ENCODE measurements at regions not wholly inside any gene's neighbourhood (a gene's known extent, or its start where the extent isn't known, plus 50 kb on each side); places are given as distances from the start of the nearest gene placed in this dataset.
A peak's percentile ranks its signal among the peaks of the same experiment; 100 is the strongest.

DNA sequence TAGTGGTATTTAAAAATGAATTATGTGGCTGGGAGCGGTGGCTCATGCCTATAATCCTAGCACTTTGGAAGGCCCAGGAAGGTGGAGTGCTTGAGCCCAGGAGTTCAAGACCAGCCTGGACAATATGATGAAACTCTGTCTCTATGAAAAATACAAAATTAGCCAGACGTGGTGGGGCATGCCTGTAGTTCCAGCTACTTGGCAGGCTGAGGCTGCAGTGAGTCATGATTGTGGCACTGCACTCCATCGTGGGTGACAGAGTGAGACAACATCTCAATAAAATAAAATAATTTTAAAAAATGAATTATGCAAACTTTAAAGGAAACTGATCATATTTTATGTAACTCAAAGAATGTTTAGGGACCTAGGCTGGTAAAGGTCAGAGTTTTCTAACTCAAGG is 310.8 kb upstream of the DMRT1 start:
- TF ChIP-seq, protein P1, sequence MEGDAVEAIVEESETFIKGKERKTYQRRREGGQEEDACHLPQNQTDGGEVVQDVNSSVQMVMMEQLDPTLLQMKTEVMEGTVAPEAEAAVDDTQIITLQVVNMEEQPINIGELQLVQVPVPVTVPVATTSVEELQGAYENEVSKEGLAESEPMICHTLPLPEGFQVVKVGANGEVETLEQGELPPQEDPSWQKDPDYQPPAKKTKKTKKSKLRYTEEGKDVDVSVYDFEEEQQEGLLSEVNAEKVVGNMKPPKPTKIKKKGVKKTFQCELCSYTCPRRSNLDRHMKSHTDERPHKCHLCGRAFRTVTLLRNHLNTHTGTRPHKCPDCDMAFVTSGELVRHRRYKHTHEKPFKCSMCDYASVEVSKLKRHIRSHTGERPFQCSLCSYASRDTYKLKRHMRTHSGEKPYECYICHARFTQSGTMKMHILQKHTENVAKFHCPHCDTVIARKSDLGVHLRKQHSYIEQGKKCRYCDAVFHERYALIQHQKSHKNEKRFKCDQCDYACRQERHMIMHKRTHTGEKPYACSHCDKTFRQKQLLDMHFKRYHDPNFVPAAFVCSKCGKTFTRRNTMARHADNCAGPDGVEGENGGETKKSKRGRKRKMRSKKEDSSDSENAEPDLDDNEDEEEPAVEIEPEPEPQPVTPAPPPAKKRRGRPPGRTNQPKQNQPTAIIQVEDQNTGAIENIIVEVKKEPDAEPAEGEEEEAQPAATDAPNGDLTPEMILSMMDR (IDR thresholded peaks at IDR 0.05; ENCODE audit: low read depth, low read length), result no peak
- peak in 1 of 2 donors; percentile 62 for DNase-seq (ENCODE audit: low read depth in 1 of 2, low spot score in 1 of 2)
- Histone ChIP-seq H3K36me3 (no peaks in the 10 kb centered on the region), H3K27me3 (no peaks in the 10 kb centered on the region), H3K4me1 (ENCODE audit: low read depth) (peaks cover 34% of the 10 kb centered on the region), H3K9me3 (ENCODE audit: low read depth) (no peaks in the 10 kb centered on the region), H3K27ac (no peak overlapping the region), H3K4me3 (no peak overlapping the region)

DNA sequence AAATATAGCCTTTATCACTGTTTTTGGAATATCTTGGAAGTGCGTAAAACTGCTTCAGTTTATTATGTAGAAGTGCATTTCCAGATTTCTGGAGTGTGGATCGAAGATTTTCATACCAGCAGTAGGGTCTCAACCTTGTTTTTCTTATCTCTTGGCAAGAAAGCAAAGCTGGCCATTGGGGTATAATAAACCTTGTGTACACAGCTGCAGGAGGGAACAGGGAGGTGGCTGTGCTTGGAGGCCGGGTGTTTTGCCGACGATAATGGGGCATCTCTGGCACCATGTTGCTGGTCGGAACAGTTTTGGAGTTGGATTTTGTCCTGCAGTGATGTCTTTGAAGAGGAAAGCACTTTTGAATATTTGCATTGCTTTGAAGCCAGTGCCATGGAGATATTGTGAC is 308.8 kb upstream of the DMRT1 start:
- Histone ChIP-seq H3K4me3 (no peak overlapping the region), H3K4me1 (ENCODE audit: low read depth) (peaks cover 51% of the 10 kb centered on the region), H3K27me3 (no peaks in the 10 kb centered on the region), H3K27ac (no peak overlapping the region), H3K9me3 (ENCODE audit: low read depth) (no peaks in the 10 kb centered on the region), H3K36me3 (no peaks in the 10 kb centered on the region)
- TF ChIP-seq, protein P1 (IDR thresholded peaks at IDR 0.05; ENCODE audit: low read depth, low read length), result no peak
- DNase-seq (ENCODE audit: low read depth in 1 of 2, low spot score in 1 of 2), result no peak

DNA sequence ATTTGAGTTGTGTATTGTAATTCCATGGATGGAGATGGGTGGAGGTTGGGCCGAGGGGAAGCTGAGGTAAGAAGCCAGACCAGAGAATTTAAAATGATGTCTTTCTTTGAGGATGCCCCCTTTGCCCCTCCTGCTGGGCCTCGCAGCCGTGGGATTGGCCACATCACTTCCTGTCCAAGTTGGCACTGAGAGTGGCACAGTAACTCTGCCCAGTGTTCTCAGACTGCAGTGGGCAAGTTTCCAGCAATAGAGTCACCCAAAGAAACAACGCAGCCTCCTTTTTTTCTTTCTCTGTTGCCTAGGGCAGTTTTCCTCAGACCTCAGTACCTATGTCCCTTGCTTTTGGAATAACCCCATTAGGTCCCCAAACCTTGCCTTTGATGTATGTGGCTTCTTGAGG is 306.6 kb upstream of the DMRT1 start:
- H3K27me3 ChIP-seq, result no peaks in the 10 kb centered on the region
- H3K27ac ChIP-seq, result peak overlapping the region; percentile 94
- peaks cover 56% of the 10 kb centered on the region for H3K4me1 ChIP-seq (ENCODE audit: low read depth)

DNA sequence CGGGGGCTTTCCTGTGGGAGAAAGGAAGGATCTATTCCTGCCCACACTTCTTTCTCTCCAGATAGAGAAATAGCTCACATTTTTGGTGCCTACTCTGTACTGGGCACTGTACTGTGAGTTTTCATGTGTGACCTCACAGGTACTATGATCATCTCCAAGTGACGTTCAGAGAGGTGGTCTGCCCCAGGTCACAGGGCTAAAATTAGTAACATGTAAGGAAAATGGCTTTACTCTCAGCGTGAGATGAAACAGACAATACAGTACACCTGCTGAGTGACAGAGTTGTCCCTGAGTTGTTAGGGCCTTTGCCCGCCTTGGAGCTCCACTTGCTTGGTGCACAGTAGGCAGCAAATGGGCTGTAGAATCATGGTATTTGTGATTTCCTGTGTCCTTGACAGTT is 306.1 kb upstream of the DMRT1 start:
- TF ChIP-seq, protein P1 (IDR thresholded peaks at IDR 0.05; ENCODE audit: low read depth, low read length), result no peak
- Histone ChIP-seq H3K27me3 (no peaks in the 10 kb centered on the region), H3K4me3 (no peak overlapping the region), H3K36me3 (no peaks in the 10 kb centered on the region), H3K4me1 (ENCODE audit: low read depth) (peaks cover 56% of the 10 kb centered on the region), H3K27ac (peak overlapping the region; percentile 94), H3K9me3 (ENCODE audit: low read depth) (no peaks in the 10 kb centered on the region)
- peak in 1 of 2 donors; percentile 13 for DNase-seq (ENCODE audit: low read depth in 1 of 2, low spot score in 1 of 2)

More for the DNA sequence above, 306.6 kb upstream of the DMRT1 start:
- Histone ChIP-seq H3K36me3 (no peaks in the 10 kb centered on the region), H3K9me3 (ENCODE audit: low read depth) (no peaks in the 10 kb centered on the region), H3K4me3 (no peak overlapping the region)
- no peak for DNase-seq (ENCODE audit: low read depth in 1 of 2, low spot score in 1 of 2)
- TF ChIP-seq, protein P1 (IDR thresholded peaks at IDR 0.05; ENCODE audit: low read depth, low read length), result no peak

DNA sequence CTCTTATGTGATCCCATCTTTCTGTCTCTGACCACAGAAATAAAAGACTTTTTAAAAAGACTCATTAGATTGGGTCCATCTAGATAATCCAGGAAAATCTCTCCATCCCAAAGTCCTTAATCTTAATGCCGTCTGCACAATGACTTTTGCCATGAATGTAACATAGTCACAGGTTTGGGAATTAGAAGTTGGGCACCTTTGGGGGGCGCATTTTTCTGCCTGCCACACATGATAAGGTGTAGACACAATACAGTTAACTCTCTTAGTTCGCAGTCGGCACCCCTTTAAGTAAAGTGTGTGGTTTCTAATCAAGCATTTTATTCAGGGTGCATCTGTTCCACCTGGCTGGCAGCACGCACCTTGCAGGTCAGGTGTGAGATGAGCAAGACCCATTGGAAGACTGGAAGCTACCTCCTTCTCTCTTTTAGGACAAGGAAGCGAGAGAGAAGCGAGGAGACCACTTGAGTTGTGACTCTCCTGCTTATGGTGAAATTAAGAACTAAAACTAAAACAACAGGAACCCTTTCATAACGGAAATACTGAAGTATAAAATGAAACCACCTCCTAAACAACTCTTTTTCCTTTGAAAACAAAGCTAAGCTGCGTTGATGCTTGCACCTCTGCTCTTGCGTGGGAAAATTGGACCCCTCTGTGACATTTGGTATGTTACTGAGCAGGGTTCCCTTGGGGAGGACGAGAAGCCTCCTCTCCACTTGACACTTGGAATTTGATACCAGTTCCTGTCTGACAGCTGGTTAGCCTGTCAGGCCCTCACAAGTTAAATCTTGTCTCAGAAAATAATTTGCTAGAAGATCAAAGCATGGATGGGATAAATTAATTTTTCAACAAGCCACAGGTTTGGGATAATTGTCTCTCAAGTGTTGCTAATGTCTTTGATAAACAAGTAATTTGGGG is 304.6 kb upstream of the DMRT1 start:
- H3K4me1 ChIP-seq (ENCODE audit: low read depth), result peaks cover 56% of the 10 kb centered on the region
- TF ChIP-seq, protein P1 (IDR thresholded peaks at IDR 0.05; ENCODE audit: low read depth, low read length), result no peak
- no peaks in the 10 kb centered on the region for H3K36me3 ChIP-seq
- H3K9me3 ChIP-seq (ENCODE audit: low read depth), result no peaks in the 10 kb centered on the region
- peak overlapping the region; percentile 94 for H3K27ac ChIP-seq
- no peak overlapping the region for H3K4me3 ChIP-seq
- DNase-seq (ENCODE audit: low read depth in 1 of 2, low spot score in 1 of 2), result peak in 1 of 2 donors; percentile 58
- no peaks in the 10 kb centered on the region for H3K27me3 ChIP-seq
